ENCODE measurements at regions not wholly inside any gene's neighbourhood (a gene's known extent, or its start where the extent isn't known, plus 50 kb on each side); places are given as distances from the start of the nearest gene placed in this dataset.

DNA sequence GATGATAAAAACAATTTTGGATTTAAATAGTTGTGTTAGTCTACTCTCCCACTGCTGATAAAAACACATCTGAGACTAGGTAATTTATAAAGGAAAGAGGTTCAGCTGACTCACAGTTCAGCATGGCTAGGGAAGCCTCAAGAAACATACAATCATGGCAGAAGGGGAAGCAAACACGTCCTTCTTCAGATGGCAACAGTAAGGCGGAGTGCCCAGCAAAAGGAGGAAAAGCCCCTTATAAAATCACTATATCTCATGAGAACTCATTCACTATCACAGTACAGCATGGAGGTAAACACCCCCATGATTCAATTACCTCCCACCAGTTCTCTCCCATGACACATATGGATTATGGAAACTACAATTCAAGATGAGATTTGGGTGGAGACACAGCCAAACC, 632.1 kb downstream of the SLC16A7 start:
- TF ChIP-seq EZH2phosphoT487 (IDR thresholded peaks at IDR 0.05; ENCODE audit: low read depth), result no peak
- no peak for TF ChIP-seq CTCF (IDR thresholded peaks at IDR 0.05; ENCODE audit: low read depth, low read length)

All from OCI-LY3 (cell line).